G401 (cell line): ENCODE measurements at regions not wholly inside any gene's neighbourhood (a gene's known extent, or its start where the extent isn't known, plus 50 kb on each side); places are given as distances from the start of the nearest gene placed in this dataset.

Experiments
- DNase-seq: peaks from one replicate; pipeline ENCODE4 v3.0.0-alpha.2; 2015; ENCODE audit warnings: low spot score
- in situ Hi-C: cut with HindIII; loops from 2 replicates; pipeline ENCODE4 v1.10.0; 2016; ENCODE audit warnings: low sequenced_read_pairs, mixed read lengths

- DNase-seq, result no peak
- in situ Hi-C loops, result no loop called here
Measured at GRCh38 chr17:68710035-68710780, 109.0 kb upstream of the FAM20A start.

- in situ Hi-C loops, result no loop called here
- DNase-seq, result no peak
Measured at GRCh38 chr17:68709461-68709860, 108.3 kb upstream of the FAM20A start.

DNA sequence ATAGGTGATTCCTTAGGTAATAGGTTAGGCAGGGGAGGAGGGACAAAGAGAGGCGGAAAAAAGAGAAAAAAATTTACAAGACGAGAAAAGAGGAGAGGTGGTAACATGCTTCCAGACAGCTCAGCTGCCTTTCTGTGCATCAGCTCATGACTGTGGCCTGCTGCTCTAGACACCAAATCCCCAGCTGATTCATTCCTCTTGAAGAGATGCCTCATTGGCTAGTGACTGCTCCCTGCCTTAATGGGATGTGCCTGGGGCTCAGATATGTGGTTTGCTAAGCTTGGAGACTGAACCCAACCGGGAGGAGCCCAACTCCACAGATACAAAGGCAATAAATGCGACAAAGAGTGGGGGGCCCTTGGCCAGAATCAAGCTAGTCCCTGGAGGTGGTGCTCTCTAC is 105.9 kb upstream of the FAM20A start:
- DNase-seq, result no peak
- in situ Hi-C loops, result no loop called here

DNA sequence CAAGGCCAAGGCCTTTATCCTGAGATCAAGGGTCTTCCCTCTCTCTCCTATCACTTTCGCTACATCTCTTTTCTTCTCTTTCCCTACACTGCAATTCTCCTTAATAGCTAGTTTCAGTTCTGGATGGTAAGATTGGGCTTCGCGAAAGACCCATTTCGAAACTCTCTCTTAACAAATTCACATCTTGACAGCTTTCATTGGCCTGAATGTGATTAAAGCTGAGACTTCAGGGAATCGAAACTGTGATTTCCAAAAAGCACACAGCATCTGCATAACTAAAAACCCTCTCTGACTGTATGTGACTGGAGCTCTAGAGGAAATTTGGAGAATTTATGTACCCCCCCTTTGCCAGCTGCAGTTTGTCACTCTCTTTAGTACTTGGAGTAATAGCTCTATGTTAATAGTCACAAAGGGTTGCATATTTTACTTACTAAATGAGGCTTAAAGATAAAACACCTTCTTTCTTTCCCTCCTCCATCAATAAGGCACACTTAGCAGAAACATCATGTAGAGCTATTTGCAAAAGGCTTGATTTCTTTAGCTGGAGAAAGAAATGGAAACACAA is 105.3 kb upstream of the FAM20A start:
- in situ Hi-C loops, result no loop called here
- DNase-seq, result no peak

DNA sequence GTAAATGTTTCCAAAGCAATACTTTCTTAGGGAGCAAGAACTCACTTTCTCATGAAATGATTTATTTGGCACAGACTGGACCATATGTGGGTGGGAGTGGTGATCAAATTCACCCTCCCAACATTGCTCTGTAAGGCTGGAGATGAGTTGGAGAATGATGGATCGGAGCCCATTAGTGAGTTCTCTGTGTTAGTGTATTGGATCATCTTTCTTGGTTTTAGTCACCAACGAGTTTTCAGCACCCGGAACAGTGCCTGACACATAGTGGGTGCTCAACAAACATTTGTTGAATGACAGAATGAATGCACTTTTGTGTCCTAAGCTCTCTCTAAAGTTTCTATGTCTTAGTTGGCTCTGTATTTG is 104.5 kb upstream of the FAM20A start:
- no peak for DNase-seq
- in situ Hi-C loops, result no loop called here

DNA sequence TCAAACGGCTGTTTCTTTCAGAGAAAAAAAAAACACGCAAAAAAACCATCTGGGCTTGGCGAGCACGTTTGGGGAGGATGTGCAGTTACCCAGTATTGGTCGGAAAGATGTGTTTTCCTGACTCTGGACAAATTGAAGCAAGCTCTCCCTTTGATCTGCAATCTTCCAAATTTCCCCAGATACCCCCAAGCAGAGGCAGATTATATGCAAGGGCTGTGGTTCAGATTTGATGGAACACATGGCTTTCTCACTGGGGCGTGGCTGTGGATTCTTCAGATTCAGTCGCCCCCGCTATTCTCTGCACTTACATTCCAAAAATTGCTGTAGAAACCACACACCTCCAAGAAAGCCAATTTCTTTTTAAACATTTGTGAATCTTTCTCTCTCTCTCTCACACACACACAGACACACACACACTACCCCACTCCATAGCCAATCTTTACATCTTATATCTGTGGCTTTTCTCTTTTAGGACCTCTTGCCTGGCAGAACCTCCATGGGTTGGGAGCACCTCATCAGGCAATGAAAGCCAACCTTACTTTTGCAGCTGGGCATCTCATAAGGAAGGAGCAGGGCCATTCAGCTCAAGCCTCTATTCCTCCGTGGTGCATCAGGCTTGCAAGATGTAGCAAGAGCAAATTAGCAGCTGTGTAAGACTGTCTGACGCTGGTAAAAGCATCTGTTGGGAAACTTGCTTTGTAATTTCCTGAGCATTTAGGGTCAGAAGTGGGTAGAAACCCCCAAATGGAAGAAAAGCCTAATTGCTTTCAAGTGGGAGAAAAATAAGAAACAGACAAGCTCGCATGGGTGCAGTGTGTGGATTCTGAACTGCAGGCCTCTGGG is 103.9 kb upstream of the FAM20A start:
- DNase-seq, result no peak
- in situ Hi-C loops, result no loop called here

GRCh38 chr17:68701046-68701445 is 99.9 kb upstream of the FAM20A start:
- in situ Hi-C loops, result no loop called here

DNA sequence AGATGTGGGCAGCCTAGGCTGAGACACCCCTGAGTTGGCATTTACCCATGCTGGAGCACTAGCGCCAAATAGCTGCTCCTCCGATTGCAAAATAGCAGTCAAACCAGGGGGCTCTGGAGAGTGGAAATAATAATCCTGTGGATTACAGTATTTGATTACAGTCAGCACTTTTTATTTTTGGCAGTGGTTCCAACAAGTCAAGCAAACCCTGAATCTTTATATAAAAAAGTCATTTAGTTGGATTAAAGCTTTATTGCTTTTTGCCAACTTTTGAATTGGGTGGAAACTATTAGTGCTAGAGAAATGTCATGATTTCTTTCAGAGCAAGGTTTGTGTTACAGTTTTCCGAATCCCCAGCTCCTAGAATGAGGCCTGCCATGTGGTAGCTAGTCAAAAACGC is 99.3 kb upstream of the FAM20A start:
- no peak for DNase-seq
- in situ Hi-C loops, result no loop called here

More at GRCh38 chr17:68701046-68701445, 99.9 kb upstream of the FAM20A start:
- no peak for DNase-seq

GRCh38 chr17:68699936-68700335 is 98.8 kb upstream of the FAM20A start:
- DNase-seq, result no peak
- in situ Hi-C loops, result no loop called here

DNA sequence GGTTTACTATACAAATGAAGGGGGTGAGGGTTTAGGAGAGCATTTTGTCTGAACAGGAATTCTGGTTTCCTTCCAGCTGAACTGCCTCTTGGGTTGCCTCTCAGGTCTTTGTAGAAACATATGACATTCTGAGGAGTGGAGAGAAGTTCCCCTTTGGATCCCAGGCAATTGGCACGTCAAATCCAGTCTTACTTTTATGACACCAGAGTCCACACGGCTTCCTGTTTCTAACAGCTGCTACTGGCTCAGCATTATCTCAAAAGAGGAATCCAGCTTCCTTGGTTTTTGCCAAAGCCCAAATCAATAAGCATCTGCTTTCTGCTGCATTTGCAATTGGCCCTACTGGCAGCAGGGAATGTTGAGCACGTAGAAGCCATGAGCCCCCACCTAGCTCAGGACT is 97.6 kb upstream of the FAM20A start:
- no peak for DNase-seq
- in situ Hi-C loops, result no loop called here

- DNase-seq, result no peak
- in situ Hi-C loops, result no loop called here
Measured at GRCh38 chr17:68697850-68698361, 96.7 kb upstream of the FAM20A start.

GRCh38 chr17:68695659-68696058 is 94.5 kb upstream of the FAM20A start:
- in situ Hi-C loops, result no loop called here
- DNase-seq, result no peak

- DNase-seq, result no peak
- in situ Hi-C loops, result no loop called here
Measured at GRCh38 chr17:68694791-68695485, 93.8 kb upstream of the FAM20A start.

DNA sequence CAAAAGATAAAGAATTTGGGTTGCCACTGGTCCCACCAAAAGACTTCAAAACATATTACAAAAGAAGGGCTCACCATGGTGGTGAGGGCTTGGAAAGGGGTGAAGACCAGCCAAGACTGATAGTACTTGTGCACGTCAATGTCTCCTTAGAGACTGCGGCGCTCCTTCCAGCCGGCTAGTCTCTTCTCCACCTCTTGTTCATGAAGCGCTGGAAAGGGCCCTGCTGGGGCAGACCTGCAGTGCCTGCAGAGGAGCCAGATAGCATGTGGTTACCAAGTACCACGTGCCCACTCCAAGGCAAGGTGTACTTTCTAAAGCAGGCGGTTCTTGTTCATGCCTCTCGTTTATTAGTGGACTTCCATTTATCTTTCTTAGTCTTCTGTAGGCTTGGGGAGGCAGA is 92.7 kb upstream of the FAM20A start:
- in situ Hi-C loops, result no loop called here
- no peak for DNase-seq

- no peak for DNase-seq
- in situ Hi-C loops, result no loop called here
Measured at GRCh38 chr17:68693466-68693865, 92.3 kb upstream of the FAM20A start.

- in situ Hi-C loops, result no loop called here
Measured at GRCh38 chr17:68686108-68686988, 85.2 kb upstream of the FAM20A start.

DNA sequence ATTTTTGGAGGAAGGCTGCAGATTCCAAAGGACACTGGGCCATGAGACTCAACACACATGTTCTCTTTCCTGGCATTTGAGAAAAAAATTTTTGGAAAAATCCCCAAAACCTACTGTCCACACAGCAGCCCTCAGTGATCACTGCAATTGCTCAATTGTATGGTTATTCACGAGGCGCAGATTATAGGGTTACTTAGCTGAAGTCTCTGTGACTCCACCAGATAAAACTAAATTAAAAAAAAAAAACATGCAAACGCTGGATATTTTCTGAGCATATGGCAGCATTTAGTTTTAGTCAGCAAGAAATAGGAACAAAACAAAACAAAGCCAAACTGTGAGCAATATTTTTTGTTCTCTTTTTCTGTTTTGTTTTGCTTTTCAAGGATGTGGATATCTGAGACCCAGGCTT is 83.8 kb upstream of the FAM20A start:
- DNase-seq, result no peak
- in situ Hi-C loops, result no loop called here

More at GRCh38 chr17:68686108-68686988, 85.2 kb upstream of the FAM20A start:
- no peak for DNase-seq

- DNase-seq, result no peak
- in situ Hi-C loops, result no loop called here
Measured at GRCh38 chr17:68682903-68683302, 81.7 kb upstream of the FAM20A start.

GRCh38 chr17:68679882-68680281 is 78.7 kb upstream of the FAM20A start:
- in situ Hi-C loops, result no loop called here
- no peak for DNase-seq
